ENCODE measurements at regions not wholly inside any gene's neighbourhood (a gene's known extent, or its start where the extent isn't known, plus 50 kb on each side); places are given as distances from the start of the nearest gene placed in this dataset.
"Not testable (repeated sequence)": the region's sequence is repeated elsewhere in the genome, so short reads cannot be mapped to it uniquely, and the experiment has no call there.

DNA sequence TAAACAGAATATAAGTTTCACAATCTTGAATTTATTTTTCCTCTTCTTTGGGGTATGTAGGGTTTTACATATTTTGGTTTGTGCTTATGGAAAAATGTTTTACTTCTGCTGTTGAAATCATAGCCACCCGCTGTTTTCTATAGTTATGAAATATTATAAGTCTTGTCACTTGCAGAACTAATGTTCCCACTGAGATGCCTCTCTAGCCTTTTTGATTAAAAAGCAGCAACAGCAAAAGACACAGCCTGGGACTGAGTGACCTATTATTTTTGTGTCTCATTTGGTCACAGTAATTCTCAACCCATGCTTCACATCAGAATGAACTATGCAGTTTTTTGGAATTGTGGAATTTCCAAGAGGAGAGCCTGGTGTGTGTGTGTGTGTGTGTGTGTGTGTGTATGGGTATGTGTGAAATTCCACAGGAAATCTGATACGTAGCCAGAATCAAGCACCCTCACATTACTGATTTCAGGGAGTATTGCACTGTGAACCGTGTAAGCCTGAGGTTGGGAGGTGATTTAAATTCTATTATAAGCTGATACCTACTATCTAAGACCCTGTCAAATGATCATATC lies 55.7 kb upstream of the FRMD6 start:
- no peak for DNase-seq

DNA sequence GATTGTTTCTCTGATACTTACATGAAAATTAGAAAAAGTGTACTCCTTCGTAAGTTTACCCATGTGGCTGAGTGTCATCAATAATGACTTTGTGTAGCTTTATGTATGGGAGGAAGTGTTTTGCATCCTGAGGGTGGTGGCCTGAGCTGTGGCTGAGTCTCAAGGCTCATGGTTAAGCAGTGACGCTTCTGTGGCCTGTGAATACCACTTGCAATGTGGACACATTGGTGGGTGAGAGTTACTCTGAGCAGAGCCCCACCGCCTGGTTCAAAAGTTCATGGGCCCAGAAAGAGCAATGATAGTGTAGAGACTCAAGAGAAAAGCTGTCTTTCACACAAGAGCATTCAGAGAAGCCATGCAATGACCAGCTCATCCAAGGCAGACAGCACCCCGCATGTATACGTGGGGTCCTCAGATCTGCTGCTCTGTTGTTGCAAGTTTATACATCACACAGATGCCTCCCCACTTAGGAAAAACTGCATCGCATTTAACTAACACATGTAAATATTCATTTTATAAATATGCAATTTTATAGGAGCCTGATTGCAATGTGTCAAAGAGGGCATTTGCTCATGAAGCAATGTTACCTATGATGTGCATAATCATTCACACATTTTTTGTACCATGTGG lies 55.1 kb upstream of the FRMD6 start:
- DNase-seq, result peak; percentile 9

DNA sequence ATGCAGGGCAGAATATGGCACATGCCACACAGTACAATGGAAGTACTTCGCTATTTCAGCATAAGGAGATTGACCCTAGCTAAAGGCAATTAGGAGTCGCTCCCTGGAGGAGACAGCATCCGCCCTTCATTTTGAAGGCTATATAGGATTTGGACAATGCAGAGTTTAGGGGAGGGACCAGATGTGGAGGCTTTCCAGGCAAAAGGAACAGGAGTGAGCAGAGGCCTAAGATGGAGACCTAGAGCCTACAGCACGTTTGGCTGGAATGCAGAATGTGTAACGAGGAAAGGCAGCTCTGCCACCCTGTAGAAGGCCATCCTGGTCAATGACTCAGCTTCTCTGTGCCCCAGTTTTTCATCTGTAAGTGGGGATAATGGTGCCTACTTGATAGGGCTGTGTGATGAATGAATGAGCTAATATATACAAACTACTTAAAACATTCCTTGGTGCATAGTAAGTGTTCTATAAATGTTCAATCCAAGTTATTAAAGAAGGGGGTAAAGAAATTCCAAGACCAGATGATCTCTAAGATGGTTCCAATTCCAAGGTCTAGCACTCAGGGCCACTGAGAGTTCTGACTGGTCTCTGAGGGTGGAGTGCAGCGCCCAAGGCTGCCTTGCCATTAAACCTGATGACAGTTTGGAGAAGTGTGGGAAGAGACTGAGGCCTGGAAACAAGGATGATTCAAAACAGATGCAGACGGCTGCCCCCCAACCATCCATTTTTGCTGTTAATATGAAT lies 54.3 kb upstream of the FRMD6 start:
- DNase-seq, result no peak

DNA sequence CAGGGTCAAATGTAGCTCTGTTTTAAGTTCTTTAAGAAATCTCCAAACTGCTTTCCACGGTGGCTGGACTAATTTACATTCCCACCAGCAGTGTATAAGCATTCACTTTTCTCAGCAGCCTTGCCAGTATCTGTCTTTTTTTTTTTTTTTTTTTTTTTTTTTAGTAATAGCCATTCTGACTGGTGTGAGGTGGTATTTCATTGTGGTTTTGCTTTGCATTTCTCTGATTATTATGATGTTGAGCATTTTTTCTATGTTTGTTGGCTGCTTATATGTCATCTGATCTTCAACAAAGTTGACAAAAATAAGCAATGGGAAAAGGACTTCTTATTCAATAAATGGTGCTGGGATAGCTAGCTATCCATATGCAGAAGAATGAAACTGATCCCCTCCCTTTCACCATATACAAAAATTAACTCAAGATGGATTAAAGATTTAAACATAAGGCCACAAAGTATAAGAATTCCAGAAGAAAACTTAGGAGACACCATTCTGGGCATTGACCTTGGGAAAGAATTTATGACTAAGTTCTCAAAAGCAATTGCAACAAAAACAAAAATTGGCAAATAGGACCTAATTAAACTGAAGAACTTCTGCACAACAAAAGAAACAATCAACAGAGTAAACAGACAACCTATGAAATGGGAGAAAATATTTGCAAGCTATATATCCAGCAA lies 52.6 kb upstream of the FRMD6 start:
- DNase-seq, result not testable (repeated sequence)

DNA sequence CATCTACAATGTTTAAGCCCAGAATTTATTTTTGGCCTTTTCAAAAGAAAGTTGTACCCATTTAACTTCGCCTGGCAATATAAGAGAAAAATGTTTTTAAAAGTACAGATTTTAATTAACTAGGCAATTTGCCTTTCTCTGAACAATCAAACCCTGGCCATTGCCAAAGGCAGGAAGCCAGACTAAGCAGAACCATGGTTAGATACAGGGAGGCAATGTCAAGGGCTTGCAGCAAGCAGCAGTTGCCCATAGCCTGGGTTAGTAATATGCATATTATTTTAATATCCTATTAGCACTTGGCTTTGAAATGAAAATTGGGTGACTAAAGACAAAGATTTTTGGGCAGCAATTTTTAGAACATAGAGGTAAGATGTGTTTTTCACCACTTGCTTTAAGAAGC lies 51.1 kb upstream of the FRMD6 start:
- no peak for DNase-seq
